ENCODE measurements at regions not wholly inside any gene's neighbourhood (a gene's known extent, or its start where the extent isn't known, plus 50 kb on each side); places are given as distances from the start of the nearest gene placed in this dataset.

DNA sequence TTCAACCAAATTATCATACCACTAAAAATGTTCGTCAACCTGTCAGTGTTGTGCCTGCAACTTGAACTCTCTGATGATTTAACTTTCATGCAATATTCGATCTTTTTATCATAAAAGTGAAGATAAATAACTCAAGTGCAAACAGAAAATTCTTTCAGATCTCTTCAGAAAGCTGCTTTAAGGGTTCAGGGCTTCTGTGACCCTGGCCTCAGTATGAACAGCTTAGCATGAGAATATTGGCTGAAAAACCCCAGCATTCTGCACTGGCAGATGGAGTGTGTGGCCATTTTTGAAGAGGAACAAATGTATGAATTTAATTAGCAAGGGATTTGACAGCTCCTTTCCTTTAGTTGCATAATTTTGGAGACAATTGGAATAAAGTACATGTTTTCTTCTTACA lies 851.4 kb upstream of the SOX11 start:
- no peak overlapping the region for H3K27ac ChIP-seq (ENCODE audit: extremely low read length, insufficient read depth, low read length)
- in situ Hi-C loops (cut with HindIII; ENCODE audit: extremely low pct_ligation_motif_present, low pct_unique_long_range_greater_than_20kb): no loop called here
- H2AFZ ChIP-seq (ENCODE audit: low read length): no peak overlapping the region
- no TSS peak for BruUV-seq (replicated peaks)
- no peak for DNase-seq (ENCODE audit: low spot score)
- ATAC-seq: no peak
- H3K36me3 ChIP-seq (replicated peaks in 1 of 2; ENCODE audit: control insufficient read depth in 1 of 2, insufficient read depth in 2 of 2, low read length in 2 of 2): no peaks in the 10 kb centered on the region
- no peaks in the 10 kb centered on the region for H3K4me1 ChIP-seq (ENCODE audit: insufficient read depth, low read length)
- CTCF ChIA-PET (ENCODE audit: low intra/inter-chr PET ratio, low total read pairs): no interaction called here
- no peak for TF ChIP-seq ZNF333 (CRISPR knock-in tag; IDR thresholded peaks at IDR 0.05; ENCODE audit: borderline replicate concordance)
- no peak for TF ChIP-seq ERF (CRISPR knock-in tag; IDR thresholded peaks at IDR 0.05)
- TF ChIP-seq PRMT3 (CRISPR knock-in tag; IDR thresholded peaks at IDR 0.05; ENCODE audit: borderline replicate concordance, low read depth): no peak
- TF ChIP-seq, protein P1, sequence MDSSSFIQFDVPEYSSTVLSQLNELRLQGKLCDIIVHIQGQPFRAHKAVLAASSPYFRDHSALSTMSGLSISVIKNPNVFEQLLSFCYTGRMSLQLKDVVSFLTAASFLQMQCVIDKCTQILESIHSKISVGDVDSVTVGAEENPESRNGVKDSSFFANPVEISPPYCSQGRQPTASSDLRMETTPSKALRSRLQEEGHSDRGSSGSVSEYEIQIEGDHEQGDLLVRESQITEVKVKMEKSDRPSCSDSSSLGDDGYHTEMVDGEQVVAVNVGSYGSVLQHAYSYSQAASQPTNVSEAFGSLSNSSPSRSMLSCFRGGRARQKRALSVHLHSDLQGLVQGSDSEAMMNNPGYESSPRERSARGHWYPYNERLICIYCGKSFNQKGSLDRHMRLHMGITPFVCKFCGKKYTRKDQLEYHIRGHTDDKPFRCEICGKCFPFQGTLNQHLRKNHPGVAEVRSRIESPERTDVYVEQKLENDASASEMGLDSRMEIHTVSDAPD (CRISPR knock-in tag; IDR thresholded peaks at IDR 0.05): no peak
- no peak for TF ChIP-seq JARID2 (CRISPR knock-in tag; IDR thresholded peaks at IDR 0.05; ENCODE audit: insufficient replicate concordance)
- TF ChIP-seq ZNF879 (CRISPR knock-in tag; IDR thresholded peaks at IDR 0.05): no peak
- TF ChIP-seq ZNF747 (CRISPR knock-in tag; IDR thresholded peaks at IDR 0.05; ENCODE audit: borderline replicate concordance): no peak
- peaks cover 97% of the 10 kb centered on the region for H3K9me3 ChIP-seq (ENCODE audit: low read length)
- no peak for FAIRE-seq
- no peaks in the 10 kb centered on the region for H3K79me2 ChIP-seq (ENCODE audit: insufficient read depth, low read length)
- H3K4me2 ChIP-seq (ENCODE audit: low read depth, low read length): no peak overlapping the region
- 0% methylated on average over 2 of the region's 2 CpGs for whole genome bisulfite sequencing (ENCODE audit: low lambda C conversion rate)
- no peaks in the 10 kb centered on the region for H3K27me3 ChIP-seq (ENCODE audit: control insufficient read depth in 1 of 2, insufficient read depth in 2 of 2, low read length in 2 of 2)
- intact Hi-C loops (cut with micrococcal nuclease; ENCODE audit: unreplicated experiment): no loop called here
- H3K4me3 ChIP-seq (replicated peaks in 1 of 3; ENCODE audit: insufficient read depth in 1 of 3, low read depth in 2 of 3, low read length in 3 of 3): no peak overlapping the region
- no peaks in the 10 kb centered on the region for H4K20me1 ChIP-seq (ENCODE audit: insufficient read depth, low read length)
- no peak overlapping the region for H3K9ac ChIP-seq (ENCODE audit: insufficient read depth, low read depth, low read length)
- POLR2A ChIA-PET: no interaction called here

- in situ Hi-C loops (cut with HindIII; ENCODE audit: extremely low pct_ligation_motif_present, low pct_unique_long_range_greater_than_20kb): no loop called here
Observed at GRCh38 chr2:4844881-4845280, 847.3 kb upstream of the SOX11 start.

More at GRCh38 chr2:4844881-4845280, 847.3 kb upstream of the SOX11 start:
- H3K4me1 ChIP-seq (ENCODE audit: insufficient read depth, low read length): no peaks in the 10 kb centered on the region
- no peak overlapping the region for H3K4me3 ChIP-seq (replicated peaks in 1 of 3; ENCODE audit: insufficient read depth in 1 of 3, low read depth in 2 of 3, low read length in 3 of 3)
- H3K9ac ChIP-seq (ENCODE audit: insufficient read depth, low read depth, low read length): no peak overlapping the region
- H3K79me2 ChIP-seq (ENCODE audit: insufficient read depth, low read length): no peaks in the 10 kb centered on the region
- POLR2A ChIA-PET: no interaction called here
- no peaks in the 10 kb centered on the region for H3K36me3 ChIP-seq (replicated peaks in 1 of 2; ENCODE audit: control insufficient read depth in 1 of 2, insufficient read depth in 2 of 2, low read length in 2 of 2)
- H3K9me3 ChIP-seq (ENCODE audit: low read length): peaks cover 91% of the 10 kb centered on the region
- H4K20me1 ChIP-seq (ENCODE audit: insufficient read depth, low read length): no peaks in the 10 kb centered on the region
- TF ChIP-seq ZNF577 (CRISPR knock-in tag; IDR thresholded peaks at IDR 0.05; ENCODE audit: borderline replicate concordance, low read depth): no peak
- TF ChIP-seq, protein P2, sequence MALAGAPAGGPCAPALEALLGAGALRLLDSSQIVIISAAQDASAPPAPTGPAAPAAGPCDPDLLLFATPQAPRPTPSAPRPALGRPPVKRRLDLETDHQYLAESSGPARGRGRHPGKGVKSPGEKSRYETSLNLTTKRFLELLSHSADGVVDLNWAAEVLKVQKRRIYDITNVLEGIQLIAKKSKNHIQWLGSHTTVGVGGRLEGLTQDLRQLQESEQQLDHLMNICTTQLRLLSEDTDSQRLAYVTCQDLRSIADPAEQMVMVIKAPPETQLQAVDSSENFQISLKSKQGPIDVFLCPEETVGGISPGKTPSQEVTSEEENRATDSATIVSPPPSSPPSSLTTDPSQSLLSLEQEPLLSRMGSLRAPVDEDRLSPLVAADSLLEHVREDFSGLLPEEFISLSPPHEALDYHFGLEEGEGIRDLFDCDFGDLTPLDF (CRISPR knock-in tag; IDR thresholded peaks at IDR 0.05): no peak
- TF ChIP-seq DR1 (CRISPR knock-in tag; IDR thresholded peaks at IDR 0.05): no peak
- no peak for TF ChIP-seq ZNF234 (CRISPR knock-in tag; conservative IDR thresholded peaks at IDR 0.05)
- no peak for TF ChIP-seq ZNF558 (CRISPR knock-in tag; IDR thresholded peaks at IDR 0.05; ENCODE audit: borderline replicate concordance)
- TF ChIP-seq ZNF496 (CRISPR knock-in tag; IDR thresholded peaks at IDR 0.05; ENCODE audit: insufficient replicate concordance): no peak
- TF ChIP-seq, protein P3, sequence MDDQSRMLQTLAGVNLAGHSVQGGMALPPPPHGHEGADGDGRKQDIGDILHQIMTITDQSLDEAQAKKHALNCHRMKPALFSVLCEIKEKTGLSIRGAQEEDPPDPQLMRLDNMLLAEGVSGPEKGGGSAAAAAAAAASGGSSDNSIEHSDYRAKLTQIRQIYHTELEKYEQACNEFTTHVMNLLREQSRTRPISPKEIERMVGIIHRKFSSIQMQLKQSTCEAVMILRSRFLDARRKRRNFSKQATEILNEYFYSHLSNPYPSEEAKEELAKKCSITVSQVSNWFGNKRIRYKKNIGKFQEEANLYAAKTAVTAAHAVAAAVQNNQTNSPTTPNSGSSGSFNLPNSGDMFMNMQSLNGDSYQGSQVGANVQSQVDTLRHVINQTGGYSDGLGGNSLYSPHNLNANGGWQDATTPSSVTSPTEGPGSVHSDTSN (CRISPR knock-in tag; IDR thresholded peaks at IDR 0.05; ENCODE audit: borderline replicate concordance): no peak
- TF ChIP-seq MAFF (IDR thresholded peaks at IDR 0.05; ENCODE audit: low read depth, low read length): no peak
- no peak for TF ChIP-seq NFIB (CRISPR knock-in tag; IDR thresholded peaks at IDR 0.05; ENCODE audit: borderline replicate concordance)
- no peak for TF ChIP-seq ZNF569 (CRISPR knock-in tag; IDR thresholded peaks at IDR 0.05; ENCODE audit: borderline replicate concordance)
- intact Hi-C loops (cut with micrococcal nuclease; ENCODE audit: unreplicated experiment): no loop called here
- ATAC-seq (no peak), DNase-seq (ENCODE audit: low spot score) (no peak), FAIRE-seq (no peak)
- no peak overlapping the region for H2AFZ ChIP-seq (ENCODE audit: low read length)
- H3K27ac ChIP-seq (ENCODE audit: extremely low read length, insufficient read depth, low read length): no peak overlapping the region
- CTCF ChIA-PET (ENCODE audit: low intra/inter-chr PET ratio, low total read pairs): no interaction called here
- no peak overlapping the region for H3K4me2 ChIP-seq (ENCODE audit: low read depth, low read length)
- under 1% methylated on average over 6 of the region's 6 CpGs for WGBS (ENCODE audit: low lambda C conversion rate)
- BruUV-seq (replicated peaks): no TSS peak
- H3K27me3 ChIP-seq (ENCODE audit: control insufficient read depth in 1 of 2, insufficient read depth in 2 of 2, low read length in 2 of 2): no peaks in the 10 kb centered on the region
